GM19463 (cell line): ENCODE measurements at regions not wholly inside any gene's neighbourhood (a gene's known extent, or its start where the extent isn't known, plus 50 kb on each side); places are given as distances from the start of the nearest gene placed in this dataset.
"Not testable (repeated sequence)": the region's sequence is repeated elsewhere in the genome, so short reads cannot be mapped to it uniquely, and the experiment has no call there.

Experiments
- ATAC-seq: cut with Tn5 transposase; IDR thresholded peaks from one replicate; pipeline ENCODE4 v1.9.1; 2021; ENCODE audit warnings: mild to moderate bottlenecking, moderate library complexity; ENCODE audit not compliant: unreplicated experiment

GRCh38 chr21:15932726-15933125, 202.9 kb downstream of the USP25 start:
- ATAC-seq: no peak

DNA sequence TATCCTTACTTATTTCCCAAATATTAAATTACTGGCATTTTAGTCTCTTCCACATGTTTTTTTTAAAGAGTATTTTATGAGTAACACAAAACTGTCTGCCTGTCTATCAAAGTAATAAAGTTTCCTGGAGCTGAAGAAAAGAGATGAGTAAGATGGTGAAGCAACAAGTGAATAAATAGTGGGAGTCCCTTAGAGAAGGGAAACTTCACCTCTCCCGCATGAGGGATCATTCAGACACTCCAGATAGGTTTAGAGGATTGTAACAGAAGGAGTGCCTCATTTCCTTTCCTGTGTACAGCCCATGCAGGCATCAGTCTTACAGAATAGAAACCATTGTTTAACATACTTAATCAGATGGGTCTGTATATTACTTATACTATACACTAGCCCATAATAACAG, 205.7 kb downstream of the USP25 start:
- no peak for ATAC-seq

- ATAC-seq: no peak
These were observed 213.4 kb downstream of the USP25 start for GRCh38 chr21:15943009-15943666.

DNA sequence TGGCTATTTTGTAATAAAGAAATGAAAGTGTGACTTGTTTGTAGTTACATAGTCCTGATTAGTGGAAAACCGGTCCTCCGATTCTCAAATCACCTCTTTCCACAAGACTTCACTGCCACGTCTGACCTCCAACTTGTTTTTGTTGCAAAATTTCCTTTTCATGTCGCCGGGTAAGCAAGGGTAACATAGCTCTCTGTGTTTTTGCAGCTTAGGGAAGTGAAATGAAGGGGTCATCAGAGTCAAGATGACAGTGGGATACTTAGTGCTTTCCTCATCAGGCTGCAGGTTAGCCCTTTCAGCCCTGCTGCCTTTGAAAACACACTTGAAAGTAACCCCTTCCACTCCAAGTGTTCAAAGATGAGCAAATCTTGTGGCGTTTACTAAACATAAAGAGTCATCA, 217.9 kb downstream of the USP25 start:
- ATAC-seq: no peak

GRCh38 chr21:15953551-15954116, 223.9 kb downstream of the USP25 start:
- ATAC-seq: no peak

GRCh38 chr21:15964236-15964855, 234.6 kb downstream of the USP25 start:
- no peak for ATAC-seq

DNA sequence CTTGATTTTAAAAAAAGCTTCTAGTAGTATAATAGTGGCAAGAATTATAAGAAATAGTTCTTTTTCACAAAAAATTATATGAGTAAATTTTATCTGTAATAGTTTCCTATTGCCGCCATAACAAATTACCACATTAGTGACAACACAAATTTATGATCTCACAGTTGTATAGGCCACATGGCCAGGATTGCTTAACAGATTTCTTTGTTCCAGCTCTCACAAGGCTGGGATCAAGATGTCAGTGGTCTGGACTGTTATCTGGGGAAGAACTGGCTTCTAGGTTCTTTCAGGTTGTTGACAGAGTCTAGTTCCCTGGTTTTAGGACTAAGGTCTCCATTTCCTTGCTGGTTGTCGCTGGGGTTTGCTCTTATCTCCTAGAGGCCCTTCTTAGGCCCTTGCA, 236.4 kb downstream of the USP25 start:
- ATAC-seq: no peak

DNA sequence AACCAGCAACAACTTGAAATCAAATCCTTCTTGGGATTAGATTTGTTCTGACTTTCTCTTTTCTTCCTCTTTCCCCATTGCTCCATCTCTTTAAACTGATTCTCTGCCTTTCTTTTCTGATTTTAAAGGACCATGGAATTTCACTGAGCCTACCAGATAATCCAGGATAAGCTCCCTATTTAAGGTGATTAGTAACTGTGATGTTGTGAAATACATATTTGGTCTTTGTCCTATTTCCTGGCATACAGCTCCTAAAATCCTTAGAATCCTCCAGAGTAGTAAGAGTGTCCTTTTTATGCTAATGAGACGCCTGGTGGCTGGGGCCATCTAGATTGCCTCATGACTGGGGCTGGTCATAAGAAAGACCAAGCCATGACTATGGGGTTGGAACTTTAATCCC, 236.9 kb downstream of the USP25 start:
- no peak for ATAC-seq

- no peak for ATAC-seq
These were observed 237.9 kb downstream of the USP25 start for GRCh38 chr21:15967661-15968060.

DNA sequence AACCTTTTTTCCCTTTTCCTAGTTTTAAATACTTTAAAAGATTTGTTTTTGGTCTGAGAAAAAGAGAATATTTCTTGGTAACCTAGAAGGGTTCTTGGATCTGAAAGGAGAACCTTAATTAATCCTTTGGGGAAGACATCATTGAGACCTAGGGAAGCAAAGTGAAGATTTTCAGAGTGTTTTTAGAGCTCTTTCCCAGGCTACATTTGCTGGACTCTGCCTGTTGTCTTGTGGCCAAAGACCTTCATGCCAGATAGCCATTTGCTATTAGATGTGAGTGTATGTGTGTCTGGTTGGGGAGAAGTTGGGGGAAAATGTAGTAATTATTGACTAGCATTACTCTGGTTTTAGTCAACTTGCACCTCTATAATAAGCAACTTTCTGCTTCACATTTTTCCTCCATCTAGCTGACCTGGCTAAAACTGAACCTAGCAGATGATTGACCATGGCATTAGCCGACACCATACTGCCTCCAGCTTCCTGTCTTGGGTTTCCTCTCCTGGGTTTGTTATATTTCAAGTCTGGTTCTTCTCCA, 239.1 kb downstream of the USP25 start:
- no peak for ATAC-seq

- no peak for ATAC-seq
These were observed 247.0 kb downstream of the USP25 start for GRCh38 chr21:15976807-15977206.

DNA sequence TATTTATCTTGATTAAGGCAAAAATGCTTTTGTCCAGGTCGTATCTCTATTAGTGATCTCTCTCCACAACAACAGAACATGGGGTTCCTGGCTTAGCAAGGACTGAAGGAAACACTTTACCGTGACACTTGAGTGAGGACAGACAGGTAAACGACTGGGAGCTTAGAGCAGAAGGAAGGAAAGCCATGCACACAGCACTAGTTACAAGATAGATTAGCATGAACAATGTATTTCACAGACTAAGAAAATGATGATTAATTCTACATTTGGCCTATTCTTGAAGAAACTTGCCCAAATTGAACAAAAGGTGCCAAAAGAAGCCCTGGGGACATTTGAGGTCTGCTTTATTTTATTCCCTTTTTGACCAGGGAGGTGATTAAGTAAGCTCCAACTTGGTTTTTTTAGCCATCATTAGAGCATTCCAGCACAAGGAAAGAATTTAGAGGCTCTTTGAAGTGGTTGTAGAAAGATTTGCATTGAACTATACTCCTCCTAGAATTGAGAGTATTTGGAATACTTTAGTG, 248.5 kb downstream of the USP25 start:
- ATAC-seq: no peak

- ATAC-seq: not testable (repeated sequence)
These were observed 249.7 kb downstream of the USP25 start for GRCh38 chr21:15979493-15979892.

GRCh38 chr21:15986277-15986676, 256.5 kb downstream of the USP25 start:
- ATAC-seq: no peak

- no peak for ATAC-seq
These were observed 262.4 kb downstream of the USP25 start for GRCh38 chr21:15992171-15992570.

- ATAC-seq: no peak
These were observed 264.2 kb downstream of the USP25 start for GRCh38 chr21:15993951-15994350.

GRCh38 chr21:15999741-16000140, 270.0 kb downstream of the USP25 start:
- no peak for ATAC-seq

DNA sequence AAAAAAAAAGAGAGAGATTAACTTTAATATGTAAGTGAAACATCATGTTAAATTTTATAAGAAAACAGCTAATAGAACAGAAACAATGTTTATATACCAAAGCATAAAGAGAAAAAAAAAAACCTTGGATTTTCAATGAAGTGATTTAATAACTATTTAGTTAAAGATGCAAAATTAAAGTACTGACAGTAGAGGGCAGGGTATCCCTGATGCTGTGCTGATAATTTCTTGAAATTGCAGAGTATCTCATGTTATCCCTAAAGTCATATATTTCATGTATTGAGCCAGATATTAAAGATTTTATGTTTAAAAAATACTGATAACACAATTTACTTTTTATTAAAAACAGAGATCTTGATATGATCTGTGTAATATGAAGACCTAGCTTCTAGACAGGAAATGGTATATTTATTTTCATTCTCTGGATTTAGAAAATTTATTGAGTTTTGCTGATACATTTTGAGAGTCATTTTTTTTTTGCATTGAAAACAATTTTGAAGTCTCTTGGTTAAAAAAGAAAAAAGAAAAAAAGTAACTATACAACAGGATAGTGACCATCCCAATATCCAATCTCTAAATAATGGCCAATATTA, 273.2 kb downstream of the USP25 start:
- no peak for ATAC-seq

DNA sequence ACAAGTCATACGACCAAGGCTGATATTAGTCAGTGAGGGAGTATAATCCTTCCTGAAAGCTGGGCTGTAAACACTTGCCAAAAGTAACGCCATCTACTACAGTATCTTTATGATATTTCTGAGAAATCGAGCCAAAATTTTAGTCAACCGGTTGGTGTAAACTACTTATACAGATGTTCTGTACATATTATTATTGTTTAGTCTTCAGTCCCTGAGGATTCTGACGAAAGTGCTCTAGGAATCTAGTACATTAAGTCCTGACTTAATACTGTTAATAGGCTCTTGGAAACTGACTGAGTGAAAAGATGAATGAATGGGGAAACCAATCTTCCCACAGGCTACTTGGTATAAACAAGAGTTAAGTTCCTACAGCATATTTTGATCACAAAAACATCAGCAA, 274.3 kb downstream of the USP25 start:
- no peak for ATAC-seq

- no peak for ATAC-seq
These were observed 274.7 kb downstream of the USP25 start for GRCh38 chr21:16004523-16004922.

DNA sequence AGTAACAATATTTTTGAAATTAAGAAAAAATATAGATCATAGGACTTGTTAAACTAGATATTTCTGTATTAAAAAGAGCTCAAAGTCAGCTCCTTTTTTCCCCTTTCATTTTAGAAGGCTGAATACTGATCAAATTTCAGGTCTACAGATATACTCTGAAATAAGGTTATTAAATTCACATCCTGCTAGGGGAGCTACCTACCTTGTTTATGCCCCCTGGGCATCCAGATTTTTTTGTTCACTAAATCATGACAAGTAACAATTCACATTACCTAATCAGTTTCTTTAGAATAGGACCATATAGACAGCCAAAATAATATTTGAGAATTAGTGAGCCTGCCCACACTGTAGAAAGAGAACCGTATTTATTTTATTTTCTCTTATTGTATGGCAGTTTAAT, 276.2 kb downstream of the USP25 start:
- no peak for ATAC-seq

- no peak for ATAC-seq
These were observed 278.2 kb downstream of the USP25 start for GRCh38 chr21:16007943-16008342.
